GM12874 (cell line): ENCODE measurements at regions not wholly inside any gene's neighbourhood (a gene's known extent, or its start where the extent isn't known, plus 50 kb on each side); places are given as distances from the start of the nearest gene placed in this dataset.

Source experiments
- TF ChIP-seq, protein P1 (sequence below): IDR thresholded peaks from 2 replicates; pipeline ENCODE4 v1.5.1; 2011; ENCODE audit warnings: low read depth, mild to moderate bottlenecking, control low read depth, low read length, moderate library complexity; ENCODE audit not compliant: insufficient read depth

DNA sequence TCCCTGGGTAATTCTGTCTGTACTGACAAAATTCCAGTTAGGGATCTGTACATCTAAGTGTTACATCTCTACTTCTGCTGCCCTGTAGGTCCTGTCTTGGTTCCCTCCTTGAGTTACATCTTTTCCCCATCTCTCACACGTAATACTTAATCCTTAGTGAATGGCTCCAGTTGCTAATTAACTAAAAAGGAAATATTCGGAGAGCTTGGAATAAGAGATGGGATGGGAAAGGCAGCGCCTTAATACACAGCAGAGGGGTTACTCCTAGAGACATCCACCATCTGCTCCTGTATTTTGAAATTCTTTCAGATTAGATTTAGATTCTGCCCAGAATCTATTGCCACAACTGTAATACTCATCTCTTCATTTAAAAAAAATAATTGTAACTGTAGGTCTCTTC, 384.0 kb downstream of the SAMD5 start:
- TF ChIP-seq, protein P1, sequence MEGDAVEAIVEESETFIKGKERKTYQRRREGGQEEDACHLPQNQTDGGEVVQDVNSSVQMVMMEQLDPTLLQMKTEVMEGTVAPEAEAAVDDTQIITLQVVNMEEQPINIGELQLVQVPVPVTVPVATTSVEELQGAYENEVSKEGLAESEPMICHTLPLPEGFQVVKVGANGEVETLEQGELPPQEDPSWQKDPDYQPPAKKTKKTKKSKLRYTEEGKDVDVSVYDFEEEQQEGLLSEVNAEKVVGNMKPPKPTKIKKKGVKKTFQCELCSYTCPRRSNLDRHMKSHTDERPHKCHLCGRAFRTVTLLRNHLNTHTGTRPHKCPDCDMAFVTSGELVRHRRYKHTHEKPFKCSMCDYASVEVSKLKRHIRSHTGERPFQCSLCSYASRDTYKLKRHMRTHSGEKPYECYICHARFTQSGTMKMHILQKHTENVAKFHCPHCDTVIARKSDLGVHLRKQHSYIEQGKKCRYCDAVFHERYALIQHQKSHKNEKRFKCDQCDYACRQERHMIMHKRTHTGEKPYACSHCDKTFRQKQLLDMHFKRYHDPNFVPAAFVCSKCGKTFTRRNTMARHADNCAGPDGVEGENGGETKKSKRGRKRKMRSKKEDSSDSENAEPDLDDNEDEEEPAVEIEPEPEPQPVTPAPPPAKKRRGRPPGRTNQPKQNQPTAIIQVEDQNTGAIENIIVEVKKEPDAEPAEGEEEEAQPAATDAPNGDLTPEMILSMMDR, result no peak

DNA sequence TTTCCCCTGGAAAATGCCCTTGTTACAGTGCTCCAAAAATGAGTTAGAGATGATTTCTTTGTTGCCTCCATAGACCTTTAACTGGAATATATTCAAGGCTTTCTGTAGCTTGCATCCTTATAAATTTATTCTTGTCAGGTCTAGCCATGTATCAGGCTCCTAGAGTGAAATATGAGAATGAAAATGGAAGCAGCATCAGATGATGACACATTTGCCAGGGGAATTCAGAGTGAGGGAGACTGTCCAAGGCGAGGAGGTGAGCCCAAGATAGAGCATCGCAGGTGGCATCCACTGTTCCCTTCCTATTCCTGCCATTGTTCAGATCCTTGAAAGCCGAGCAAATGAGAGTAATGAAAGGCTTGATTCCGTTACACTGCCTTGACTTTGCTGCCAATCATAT, 386.8 kb downstream of the SAMD5 start:
- TF ChIP-seq, protein P1, result no peak

DNA sequence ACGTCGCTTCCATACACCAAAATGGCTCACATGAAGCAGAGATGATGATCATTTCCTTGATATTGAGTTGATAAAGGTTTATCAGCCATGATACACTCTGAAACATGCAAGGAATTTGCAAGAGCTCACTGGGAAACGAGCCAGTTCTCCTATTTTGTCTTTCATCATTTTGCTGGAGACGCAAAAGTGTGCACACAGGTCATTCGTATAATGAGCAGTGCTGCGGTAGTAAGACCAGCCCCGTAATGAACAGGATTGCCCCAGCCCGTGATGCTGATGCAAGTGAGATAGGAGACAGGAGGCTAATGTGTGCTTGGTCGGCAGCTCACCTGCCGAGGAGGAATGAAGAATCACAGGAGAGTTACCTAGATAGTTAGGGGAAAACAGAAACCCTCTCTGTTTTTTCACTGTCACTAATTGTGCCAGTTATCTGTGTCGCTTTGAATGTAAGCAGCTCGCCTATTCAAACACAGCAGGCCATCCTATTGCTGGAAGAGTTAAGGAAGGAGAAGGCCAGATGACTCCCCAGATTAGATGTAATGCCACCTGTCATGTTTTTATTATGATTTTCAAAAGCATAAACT, 391.8 kb downstream of the SAMD5 start:
- TF ChIP-seq, protein P1, result no peak

DNA sequence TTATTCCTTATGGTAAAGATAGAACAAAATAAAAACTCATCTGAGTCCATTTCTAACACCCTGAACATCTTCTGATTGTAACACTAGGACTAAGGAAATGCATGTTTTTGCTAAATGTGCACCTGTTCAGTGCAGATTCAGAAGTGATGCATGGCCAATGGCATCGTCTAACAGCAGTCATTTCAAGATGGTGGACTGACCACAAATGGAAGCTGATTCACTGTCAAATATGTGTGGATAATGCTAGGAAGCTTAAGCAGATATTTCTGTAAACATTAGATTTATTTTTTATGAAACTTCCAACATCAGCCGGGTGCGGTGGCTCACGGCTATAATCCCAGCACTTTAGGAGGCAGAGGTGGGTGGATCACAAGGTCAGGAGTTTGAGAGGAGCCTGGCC, 394.8 kb downstream of the SAMD5 start:
- TF ChIP-seq, protein P1, result no peak

DNA sequence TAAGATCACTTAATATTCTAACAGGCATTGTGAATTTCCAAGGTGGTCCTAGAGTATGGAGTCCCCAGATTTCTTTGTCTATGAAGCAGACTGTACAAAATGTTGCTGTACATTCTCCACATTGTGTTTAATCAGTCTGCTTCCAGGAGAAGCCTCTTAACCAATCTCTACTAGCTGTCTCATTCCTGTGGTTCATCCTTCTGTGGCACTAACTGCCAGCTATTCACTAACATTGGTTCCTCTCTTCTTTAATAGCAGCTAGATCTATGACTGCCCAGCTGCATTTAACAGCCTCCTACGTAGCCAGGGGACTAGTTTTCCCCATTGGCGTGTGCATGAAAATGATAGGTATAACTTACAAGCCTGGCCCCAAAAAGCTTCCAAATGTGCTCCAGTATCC, 395.4 kb downstream of the SAMD5 start:
- TF ChIP-seq, protein P1, result no peak

DNA sequence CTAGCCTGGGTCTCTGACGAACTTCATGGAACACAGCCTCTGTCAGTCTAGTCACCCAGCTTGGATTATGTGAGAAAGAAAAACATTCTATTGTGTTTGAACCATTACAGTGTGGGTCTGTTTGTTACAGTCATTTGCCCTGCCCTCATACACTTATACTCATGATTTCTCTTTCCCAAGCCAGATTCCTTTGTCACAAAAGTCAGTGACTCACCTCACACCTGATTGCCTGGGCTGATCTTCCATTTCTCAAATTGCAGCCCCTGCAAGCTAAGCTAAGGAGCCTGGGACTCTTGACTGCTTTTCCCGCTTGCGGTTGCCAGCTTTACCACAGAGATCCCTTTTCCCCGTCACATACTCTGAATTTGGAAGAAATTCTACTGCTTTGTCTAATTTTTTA, 395.9 kb downstream of the SAMD5 start:
- TF ChIP-seq, protein P1, result no peak

DNA sequence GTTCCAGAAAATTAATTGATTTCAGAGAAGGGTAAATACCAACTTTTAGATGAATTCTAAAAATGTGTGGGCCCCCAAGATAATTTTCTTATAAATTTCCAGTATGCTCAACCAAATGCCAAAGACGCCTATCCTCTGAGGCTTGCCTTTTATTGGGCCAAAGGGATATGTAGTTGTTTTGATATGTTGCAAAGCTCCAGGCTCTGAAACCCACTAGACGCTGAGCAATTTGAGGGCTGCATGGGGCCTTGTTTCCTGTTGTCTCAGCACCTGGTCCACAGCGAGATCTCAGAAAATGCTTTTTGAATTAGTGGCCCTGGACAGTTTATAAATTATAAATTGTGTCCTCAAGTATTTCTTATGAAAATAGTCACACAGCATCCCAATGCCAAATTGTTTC, 397.2 kb downstream of the SAMD5 start:
- TF ChIP-seq, protein P1, result no peak
